Activated CD8-positive, alpha-beta memory T cell treated with anti-CD3 and anti-CD28 coated beads, Interleukin-2, amount 50 U/mL, for 48 hours (primary cell): ENCODE measurements at regions not wholly inside any gene's neighbourhood (a gene's known extent, or its start where the extent isn't known, plus 50 kb on each side); places are given as distances from the start of the nearest gene placed in this dataset.
"Not testable (repeated sequence)": the region's sequence is repeated elsewhere in the genome, so short reads cannot be mapped to it uniquely, and the experiment has no call there.

ENCODE experiments used
- DNase-seq: peaks from one replicate; pipeline ENCODE4 v3.0.0-alpha.2; 2020

DNA sequence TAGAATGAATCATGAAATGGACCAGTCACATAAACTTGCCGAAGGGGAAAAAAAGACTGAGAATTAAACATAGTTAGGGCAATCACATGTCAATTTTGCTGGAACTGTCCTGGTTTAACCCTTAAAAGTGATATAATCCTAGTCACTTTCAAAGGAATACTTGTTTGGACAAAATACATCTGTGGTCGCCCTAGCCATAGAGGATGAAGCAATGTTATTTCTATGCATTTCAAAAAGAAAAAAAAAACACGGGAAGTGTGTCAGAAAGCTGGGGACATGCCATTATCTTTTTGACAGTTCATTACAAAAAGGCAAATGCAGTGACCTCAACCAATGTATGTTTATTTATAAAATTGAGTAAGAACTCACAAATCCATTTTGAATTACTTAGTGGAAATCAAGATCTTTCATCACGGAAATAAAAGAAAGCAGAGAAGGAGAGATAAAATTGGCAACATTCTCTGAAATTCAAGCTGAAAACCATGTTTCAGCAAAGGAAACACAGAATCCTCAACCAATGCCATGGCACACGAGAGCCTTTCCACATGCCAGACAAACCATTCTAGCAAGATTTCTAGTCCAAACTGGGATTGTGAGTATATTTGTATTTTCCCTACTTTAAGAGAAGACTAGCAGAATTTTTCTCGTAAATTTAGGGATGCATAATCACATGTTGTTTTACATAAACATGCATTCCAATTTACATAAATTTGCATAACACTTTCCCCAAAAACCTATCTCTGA lies 854.3 kb upstream of the ACVR2A start:
- DNase-seq, result no peak

DNA sequence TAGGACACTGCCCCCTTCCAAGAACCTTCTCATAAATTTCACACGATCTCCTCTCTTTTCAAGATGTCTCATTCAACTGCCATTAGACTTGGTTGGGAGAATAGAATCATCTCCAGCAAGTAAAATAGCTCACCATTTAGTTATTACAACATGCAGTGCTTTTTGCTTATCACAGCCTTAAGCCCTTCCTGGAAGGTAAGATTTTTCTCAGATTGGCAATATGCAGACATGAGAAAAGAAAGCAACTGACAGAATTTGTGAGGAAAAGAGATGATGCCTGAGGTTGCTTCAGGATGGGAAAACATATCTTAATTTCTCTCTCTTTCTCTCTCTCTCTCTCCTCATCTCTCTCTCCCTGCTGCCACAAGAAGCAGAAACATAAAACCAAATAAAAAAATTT lies 855.1 kb upstream of the ACVR2A start:
- no peak for DNase-seq

DNA sequence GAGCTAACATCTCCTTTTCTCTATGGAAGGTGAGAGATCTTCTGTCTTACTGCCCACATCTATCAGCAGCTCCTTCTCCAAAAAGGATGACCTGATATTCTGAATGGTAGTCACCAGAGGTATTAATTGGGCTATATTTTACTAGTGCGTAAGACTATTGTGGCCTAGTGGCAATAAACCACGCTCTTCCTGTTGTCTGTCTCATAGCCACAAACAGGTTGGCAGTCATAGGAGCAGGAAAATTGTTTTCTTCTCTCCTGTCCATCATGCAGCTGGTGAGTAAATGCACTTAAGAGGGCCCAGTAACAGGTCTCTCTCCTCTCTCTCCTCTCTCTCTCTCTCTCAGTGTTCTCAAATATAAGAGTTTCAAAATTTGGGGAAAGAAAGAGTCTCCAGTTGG lies 856.8 kb upstream of the ACVR2A start:
- DNase-seq, result no peak

- no peak for DNase-seq
Observed at GRCh38 chr2:146986161-146986560, 858.7 kb upstream of the ACVR2A start.

DNA sequence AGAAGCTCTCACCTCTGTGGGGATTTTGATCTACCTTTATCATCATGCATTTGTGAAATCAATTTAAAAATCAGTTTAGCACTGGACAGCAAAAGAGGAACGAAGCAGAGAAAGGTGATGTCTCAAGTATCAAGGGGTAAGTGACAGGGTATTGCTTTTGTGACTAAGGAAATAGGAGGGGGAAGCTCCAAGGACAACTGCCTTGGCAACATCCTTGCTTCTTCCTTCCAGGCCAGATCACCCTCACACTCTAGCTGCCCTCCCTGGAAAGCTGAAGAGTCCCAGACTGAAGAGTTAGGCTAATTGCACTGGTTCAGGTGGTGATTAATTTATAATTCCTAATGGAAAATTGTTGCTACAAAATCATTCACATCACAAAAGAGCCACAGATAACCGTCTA lies 859.1 kb upstream of the ACVR2A start:
- no peak for DNase-seq

DNA sequence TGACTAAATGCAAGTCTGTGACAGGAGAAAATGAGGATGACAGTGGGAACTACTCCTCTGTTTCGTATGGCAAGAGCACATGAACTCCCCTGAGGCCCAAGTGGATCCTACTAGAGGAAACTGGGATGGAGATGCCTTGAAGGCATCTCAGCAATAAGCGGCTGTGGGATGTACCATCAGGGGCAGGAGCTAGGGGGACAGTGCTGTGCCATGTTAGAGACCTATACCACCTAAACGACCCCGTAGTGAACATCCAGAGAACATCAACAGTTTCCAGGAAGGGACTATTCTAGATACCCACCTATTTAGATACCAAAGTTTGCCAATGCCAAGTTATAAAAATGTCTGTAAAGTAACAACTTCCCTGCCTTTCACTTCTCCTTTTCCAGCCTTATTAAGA lies 860.8 kb upstream of the ACVR2A start:
- DNase-seq, result no peak

DNA sequence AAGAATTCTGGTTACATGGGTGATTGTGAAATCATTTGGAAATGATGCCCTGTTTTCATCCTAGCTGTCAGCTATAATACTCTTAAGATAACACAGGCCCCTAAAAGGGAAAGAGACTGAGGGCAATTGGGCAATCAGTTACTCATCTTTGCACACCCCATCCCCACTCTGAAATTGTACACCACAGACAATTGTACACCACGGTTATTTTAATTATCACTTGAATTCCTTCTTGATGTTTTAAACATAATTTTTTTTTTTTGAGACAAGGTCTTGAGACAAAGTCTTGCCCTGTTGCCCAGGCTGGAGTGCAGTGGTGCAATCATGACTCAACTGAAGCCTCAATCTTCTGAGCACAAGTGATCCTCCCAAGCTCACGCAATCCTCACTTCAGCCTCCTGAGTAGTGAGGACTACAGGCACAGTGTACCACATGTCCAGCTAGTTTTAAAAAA lies 862.4 kb upstream of the ACVR2A start:
- DNase-seq, result no peak

- no peak for DNase-seq
Observed at GRCh38 chr2:146981921-146982320, 862.9 kb upstream of the ACVR2A start.

DNA sequence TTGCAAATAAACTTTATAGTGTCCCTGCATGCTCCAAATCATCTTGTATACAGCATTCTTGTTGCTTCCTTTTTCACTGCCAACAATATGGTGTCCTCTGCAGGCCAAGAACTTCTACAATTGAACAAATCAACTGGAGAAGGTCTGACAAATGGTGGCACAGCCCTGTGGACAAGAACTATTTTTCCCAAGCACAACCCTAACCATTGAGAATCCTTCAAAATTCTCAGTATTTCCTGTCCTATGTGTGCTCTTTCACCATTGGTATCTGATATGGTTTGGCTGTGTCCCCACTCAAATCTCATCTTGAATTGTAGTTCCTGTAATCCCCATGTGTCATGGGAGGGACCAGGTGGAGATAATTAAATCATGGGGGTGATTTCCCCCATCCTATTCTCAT lies 865.1 kb upstream of the ACVR2A start:
- no peak for DNase-seq

DNA sequence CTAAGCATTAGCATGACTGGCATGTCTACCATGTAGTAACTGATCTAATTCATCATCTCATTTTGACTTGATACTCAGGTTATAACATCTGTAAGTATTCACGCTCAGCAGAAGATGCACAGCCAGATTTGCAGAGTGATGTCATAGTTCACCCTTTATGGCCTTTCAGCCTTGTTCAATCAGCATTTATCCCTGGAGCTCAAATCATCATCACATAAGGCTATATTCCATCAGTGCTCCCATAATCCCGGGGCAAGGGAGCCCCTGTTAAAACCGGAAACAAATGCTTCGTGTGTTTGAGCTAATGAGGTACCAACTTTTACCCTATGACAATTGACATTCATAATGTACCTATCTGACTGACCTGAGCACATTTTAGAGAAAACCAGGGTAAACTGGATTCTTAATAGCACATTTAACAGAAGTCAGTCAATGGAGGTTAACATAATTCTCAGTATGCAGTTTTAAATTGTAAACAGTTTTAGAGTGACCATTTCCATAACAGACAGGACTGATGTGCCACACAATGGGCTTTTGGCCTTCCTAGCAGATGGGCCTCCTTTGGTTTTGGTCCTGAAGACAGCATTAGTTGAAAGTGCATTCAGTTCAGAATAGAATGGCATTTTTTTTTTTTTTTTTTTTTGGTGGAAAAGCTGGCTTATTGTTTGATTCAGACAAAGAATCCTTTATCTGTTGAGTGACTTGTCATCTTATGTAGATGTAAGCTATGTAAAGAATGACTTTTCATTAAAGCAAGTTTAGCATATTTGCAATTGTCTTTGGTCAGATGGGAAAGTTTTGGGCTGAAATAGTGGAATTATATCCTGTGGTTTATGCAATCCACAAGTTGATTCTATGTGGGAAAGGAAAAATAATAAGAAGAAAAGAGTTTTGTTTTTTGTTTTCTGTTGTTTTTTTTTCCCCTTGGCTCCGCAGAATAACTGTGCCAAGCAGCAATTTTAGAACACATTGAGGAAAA lies 866.0 kb upstream of the ACVR2A start:
- no peak for DNase-seq

GRCh38 chr2:146970981-146971380 lies 873.8 kb upstream of the ACVR2A start:
- DNase-seq, result not testable (repeated sequence)

DNA sequence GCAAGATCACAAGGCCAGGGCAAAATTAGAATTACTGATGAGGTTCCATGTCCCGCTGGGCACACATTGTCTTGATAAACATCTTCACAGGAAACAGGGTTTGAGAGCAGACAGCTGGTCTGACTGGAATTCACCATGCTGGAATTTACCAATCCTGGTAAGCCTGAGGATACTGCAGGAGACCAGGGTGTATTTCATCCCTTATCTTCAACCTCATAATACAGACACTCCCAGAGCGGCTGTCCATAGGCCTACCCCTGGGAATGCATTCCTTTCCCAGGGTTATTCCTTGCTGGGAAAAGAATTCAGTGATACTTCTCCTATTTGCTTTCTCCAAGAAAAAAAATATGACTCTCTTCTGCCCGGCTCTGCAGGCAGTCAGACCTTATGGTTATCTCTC lies 875.1 kb upstream of the ACVR2A start:
- DNase-seq, result not testable (repeated sequence)

GRCh38 chr2:146964494-146964893 lies 880.3 kb upstream of the ACVR2A start:
- no peak for DNase-seq

- no peak for DNase-seq
Observed at GRCh38 chr2:146954544-146954943, 890.3 kb upstream of the ACVR2A start.

DNA sequence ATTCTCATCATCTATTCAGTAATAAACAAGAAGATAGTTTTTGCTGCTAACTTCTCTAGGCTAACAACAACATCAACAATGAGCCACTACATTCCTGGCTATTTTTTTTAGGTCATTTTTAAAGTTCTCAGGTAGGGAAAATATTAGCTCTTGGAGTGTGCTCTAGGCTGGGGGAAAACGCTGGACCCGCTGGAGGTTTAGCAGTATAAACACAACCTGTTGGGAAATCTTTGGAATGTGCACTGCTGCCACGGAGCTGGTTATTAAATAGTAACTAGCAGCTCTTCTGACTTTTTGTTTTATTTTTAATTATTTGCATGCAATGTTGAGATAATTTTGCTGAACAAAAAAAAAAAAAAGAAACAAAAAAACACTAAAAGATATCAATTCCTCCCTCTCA lies 892.1 kb upstream of the ACVR2A start:
- no peak for DNase-seq

DNA sequence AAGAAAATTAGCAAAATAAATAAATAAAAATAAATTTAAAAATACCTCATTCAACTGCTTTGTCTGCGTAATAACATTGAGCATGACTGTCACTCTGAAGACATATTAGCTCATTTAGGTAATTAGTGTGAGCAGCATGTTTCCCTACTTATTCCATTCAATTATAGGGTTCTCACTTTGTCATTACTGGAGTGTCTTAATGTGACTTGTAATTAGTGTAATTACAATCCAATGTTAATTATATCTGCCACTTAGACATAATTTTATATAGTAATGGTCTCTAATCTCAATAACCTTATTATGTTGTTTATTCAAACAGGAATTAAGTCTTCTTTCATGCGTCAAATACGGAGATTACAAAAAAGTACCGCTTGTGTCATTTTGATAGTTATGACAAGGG lies 893.9 kb upstream of the ACVR2A start:
- DNase-seq, result no peak

DNA sequence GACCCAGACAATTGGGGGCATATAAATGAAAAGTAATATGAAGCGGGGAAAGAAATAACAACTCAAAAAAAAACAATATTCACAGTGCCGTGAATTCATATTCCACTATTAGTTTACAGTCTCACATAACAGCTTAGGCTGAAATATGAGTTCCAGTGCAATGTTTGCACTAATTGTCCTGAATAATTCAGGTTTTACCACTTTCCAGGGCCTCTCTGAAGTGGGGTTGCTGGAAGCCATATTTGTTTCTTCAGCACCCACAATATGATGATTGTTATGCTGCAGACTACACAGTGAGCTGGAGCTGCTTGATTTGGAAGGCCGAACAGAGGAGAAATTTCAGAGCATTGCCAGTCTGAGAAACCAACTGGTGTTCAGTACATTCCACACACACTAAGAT lies 894.5 kb upstream of the ACVR2A start:
- no peak for DNase-seq

- no peak for DNase-seq
Observed at GRCh38 chr2:146949400-146949799, 895.4 kb upstream of the ACVR2A start.

DNA sequence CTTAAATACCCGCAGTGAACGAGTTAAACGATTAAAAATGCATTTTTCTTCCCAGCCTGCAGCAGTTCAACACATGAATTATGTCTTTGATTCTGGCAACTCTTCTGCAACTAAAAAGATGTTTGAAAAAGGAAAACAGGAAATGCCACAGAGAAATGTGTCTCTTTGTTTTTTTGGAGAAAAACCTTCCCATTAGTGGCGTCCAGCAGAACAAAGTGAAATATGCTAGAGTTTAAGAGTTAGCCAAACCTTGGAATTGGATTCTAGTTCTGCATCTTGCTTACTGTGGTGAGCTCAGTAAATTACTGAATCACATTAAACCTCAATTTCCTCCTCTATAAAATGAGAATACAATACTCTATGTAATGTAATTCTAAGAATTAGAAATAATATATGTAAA lies 900.2 kb upstream of the ACVR2A start:
- no peak for DNase-seq

- DNase-seq, result no peak
Observed at GRCh38 chr2:146939991-146940685, 904.7 kb upstream of the ACVR2A start.

- DNase-seq, result no peak
Observed at GRCh38 chr2:146934921-146935320, 909.9 kb upstream of the ACVR2A start.

DNA sequence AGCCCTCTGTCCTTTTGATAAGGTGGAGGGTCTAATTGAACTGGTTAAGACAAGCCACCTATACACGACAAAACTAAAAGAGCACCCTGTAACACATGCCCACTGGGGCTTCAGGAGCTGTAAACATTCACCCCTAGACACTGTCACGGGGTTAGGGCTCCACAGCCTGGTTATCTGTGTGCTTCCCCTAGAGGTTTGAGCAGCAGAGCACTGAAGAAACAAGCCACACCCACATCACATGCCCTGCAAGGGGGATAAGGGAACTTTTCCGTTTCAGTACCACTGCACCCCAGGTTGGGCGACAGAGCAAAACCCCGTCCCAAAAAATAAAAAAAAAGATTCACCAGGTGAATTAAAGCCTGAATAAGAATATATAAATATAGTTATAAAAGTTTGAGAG lies 913.7 kb upstream of the ACVR2A start:
- DNase-seq, result no peak

DNA sequence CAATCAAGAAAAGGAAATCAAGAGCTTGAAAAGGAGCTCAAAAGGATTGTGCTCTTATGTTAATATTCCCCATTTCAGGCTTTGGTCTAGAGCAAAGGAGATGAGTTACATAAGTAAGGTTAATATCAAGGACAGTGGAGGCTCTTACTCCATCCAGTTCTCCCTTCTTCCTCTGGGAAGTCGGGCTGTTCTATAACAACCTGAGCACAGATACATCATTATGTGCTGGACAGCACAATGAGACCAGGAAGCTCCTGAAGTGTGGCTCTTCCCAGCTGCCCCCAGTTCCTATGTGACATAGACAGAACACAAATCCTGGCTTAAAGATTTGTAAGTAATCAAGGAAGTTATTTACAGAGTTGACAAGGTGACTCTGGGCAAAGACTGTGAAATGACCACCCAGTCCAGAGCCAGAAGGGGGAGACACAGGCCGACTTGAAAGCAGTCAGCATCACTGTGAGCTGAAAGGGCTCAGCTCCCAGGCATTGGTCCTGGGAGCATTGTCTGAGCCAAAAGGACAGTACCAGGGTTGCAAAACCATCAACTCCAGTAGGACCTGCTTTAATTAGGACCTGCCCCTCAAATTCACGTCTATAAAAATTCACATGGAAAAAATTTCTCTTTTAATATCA lies 917.6 kb upstream of the ACVR2A start:
- no peak for DNase-seq
